Stimulated activated CD4-positive, alpha-beta T cell treated with anti-CD3 and anti-CD28 coated beads, Interleukin-1b, Interleukin-23, amount 100 ng/mL, for 24 hours (primary cell): ENCODE measurements at regions not wholly inside any gene's neighbourhood (a gene's known extent, or its start where the extent isn't known, plus 50 kb on each side); places are given as distances from the start of the nearest gene placed in this dataset.

Source experiments
- DNase-seq, 4 experiments: peaks; one replicate each; pipeline ENCODE4 v3.0.0-alpha.2; 2020; ENCODE audit warnings: low read depth in 4 of 4, low spot score in 1 of 4

DNA sequence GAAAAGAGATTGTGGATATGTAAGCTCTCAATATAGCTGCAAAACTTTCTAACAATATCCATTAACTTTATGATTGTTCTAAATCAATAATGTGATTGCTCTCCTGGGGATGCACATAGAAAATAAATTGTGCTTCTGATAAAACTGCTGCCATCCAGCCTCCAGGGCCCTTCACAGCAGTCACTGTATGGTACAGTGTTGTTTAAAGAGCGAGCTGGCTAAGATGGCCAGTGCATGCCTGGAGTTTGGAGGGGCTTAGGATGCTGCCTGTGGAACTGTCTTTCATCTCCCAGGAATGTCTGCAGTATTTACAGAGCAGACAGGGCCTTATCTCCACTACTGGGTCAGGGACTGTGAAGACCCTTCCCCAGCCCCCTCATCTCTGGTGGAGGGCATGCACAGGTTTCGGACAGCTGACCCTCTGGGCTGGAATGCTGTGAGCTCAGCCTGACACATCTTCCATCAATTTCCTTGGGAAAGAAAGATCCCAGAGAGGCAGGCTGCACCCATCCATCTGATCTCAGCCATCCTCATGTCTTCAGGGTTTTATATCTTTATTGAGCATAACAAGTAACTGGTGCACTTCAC lies 137.0 kb downstream of the PLPP3 start:
- no peak for DNase-seq

GRCh38 chr1:56441601-56442000 lies 137.8 kb downstream of the PLPP3 start:
- no peak for DNase-seq

DNA sequence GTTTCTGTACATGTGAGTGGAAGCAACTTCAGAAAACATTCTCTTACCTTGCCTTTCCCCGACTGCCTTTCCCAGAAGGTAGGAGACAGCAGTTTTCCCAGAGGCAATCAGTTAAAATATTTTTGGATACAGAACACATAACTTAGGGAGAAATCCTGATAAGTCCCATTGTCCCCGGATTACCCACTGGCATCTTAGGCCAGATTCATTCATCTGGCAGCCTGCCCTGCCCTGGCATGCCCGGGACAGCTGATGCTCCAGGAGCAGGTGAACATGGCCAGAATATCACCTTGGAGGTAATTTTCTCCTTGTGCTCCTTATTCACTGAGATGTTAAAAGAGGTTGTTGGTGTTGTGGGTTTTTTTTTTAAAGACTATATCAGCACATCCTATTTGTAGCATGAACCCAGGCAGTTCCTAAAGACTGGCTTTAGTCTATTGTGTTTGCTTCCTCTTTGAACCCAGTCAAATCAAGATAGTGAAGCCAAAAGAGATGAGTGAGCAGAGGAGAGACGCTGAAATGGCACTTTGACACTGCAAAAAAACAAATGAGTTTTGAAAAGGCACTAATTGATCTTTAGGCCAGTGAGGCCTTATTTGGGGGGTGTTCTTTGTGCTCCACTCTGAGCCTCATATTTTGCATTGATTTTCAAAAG lies 139.6 kb downstream of the PLPP3 start:
- no peak for DNase-seq

DNA sequence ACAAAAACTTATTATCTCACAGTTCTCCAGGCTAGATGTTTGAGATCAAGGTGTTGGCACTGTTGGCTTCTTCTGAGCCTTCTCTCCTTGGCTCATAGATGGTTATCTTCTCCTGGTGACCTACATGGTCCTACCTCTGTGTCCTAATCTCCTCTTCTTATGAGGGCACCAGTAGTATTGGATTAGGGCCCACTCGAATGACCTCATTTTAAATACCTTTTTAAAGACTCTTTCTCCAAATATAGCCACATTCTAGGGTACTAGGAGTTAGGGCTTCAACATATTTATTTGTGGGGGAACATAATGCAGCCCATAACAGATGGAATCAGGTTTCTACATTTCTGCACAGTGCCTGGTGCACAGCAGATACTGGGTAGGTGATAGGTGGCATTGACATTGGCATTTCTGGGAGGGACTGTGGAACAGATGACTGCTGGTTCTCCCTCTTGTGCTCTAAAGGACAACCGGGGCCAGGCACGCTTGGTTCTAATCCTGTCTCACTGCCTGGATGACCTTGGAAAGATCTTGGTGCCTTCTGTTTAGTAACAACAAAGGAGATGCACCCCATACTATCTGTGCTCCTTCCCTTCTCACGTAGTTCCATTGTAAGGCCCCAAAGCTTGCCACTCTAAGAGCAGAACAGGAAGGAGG lies 140.3 kb downstream of the PLPP3 start:
- no peak for DNase-seq

GRCh38 chr1:56437959-56438358 lies 141.4 kb downstream of the PLPP3 start:
- no peak for DNase-seq

DNA sequence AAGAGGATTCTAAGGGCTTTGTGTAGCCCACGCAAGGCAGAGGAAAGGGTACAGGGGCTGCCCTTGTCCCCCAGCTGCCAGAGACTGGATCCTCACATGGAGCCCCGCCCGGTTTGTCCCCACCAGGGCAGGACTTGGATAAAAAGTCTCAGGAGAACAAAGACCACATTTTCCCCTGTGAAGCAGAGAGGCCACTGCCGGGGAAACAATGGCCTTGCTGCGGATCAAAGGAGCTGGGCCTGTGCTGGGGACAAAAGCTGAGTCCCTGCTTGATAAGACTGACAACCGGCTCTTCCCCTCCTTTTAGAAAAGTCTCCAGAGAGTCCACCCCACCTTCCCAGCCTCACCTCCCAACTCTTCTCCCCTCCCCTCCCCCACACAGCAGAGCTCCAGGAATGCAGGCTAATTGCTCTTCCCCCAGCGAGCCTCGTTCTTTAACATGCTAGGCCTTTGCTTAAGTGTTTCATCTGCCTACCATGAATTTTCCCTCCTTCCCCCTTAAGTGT lies 142.4 kb downstream of the PLPP3 start:
- no peak for DNase-seq

- no peak for DNase-seq
Observed at GRCh38 chr1:56436296-56436695, 143.1 kb downstream of the PLPP3 start.

- DNase-seq, result no peak
Observed at GRCh38 chr1:56435434-56436262, 143.7 kb downstream of the PLPP3 start.

DNA sequence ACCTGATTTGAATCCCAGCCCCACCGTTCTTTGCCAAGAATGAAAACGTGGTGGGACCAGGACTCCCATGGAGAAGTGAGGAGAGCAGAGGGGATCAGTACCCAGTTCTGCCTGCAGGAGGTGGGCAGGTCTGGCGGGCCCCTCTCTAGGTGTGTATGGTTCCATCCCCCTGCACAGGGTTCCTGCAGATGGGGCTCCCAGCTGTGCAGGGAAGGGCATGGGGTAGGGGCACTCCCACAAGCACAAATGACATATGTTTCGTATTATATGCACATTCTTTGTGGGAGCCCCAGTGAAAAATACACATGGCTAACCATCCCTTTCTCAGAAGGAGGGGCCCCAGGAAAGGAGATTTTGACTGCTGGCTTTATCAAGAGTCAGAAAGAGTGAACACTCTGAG lies 144.6 kb downstream of the PLPP3 start:
- DNase-seq, result no peak

DNA sequence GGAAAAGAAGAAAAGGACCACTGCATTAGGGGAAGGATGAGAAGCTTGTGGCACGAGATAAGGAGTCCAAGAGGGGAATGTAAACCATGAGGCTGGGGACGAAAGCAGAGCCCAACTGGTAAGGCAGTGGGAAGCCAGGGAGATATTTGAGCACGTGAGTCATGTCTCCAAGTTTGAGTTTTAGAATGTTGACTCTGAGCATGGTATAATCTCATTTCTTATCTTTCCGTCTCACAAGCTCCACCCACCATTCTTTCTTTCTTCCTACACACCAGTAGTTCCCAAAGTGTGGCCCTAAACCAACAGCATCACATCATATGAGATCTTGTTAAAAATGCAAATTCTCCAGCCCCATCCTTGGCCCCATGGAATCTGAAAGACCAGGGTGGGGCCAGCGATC lies 145.3 kb downstream of the PLPP3 start:
- no peak for DNase-seq

- no peak for DNase-seq
Observed at GRCh38 chr1:56433056-56433577, 146.2 kb downstream of the PLPP3 start.

DNA sequence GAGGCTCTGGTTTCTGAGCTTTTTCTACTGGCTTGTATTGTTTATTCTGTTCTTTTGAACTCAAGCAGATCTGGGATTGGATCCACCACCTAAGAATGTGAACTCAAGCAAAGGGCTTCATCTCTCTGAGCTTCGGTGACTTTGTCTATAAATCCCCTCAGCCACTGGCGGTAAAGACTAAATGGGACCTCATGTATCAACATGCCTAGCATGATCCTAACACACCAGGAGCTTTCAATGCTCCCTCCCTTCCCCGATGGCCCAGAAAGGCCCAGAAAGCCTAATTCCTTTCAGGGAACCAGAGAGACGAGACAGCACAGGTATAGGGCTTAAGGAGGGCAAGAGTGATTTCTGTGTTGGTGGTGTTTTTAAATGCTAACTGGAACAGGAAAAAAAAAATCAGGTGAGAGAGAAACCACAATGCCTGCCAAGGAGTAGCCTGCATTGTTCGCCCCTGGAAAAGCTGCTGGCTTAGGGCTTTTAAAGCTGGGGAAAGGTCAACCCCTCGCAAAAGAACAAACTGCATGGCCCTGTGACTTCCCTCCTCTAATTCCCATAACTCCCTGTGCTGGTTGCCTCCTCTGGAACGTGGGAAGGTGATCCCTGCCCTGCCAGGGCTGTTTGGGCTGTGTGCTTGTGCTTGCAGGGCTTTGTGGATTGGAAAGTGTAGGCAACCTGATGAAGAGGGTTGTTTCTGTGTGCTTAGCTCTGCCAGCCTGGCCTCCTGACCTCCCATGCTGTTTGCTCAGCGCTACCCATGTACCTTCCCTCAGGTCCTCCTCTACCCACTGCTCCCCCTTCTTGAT lies 147.0 kb downstream of the PLPP3 start:
- no peak for DNase-seq

DNA sequence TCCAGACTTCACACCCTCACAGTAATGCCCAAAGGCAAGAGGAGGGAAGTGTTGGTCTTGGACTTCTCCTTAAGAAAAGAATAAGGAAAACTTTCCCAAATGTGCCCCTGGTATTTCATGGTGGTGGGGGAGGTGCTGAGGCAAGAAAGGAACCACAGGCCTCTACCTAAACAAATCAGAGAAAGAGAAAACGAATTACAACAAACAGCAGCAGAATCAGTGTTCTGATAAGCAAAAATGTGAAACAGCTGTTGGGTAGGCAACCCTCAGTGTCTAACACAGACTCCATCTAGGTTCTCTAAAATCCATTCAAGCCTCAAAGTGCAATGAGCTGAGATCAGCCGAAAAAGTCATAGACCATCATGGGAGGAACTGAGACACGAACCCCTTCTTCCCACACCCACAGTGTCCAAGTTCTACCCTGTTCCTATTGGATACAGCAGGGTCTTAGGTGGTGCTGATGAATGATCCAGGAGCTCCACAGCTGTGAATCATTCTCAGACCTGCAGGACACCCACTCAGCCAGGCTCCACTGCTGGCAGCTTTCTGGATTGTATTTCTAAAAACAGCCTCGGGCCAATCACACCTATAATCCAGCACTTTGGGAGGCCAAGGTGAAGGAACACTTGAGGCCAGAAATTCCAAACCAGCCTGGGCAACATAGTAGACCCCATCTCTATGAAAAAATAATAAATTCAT lies 149.1 kb downstream of the PLPP3 start:
- DNase-seq, result no peak

DNA sequence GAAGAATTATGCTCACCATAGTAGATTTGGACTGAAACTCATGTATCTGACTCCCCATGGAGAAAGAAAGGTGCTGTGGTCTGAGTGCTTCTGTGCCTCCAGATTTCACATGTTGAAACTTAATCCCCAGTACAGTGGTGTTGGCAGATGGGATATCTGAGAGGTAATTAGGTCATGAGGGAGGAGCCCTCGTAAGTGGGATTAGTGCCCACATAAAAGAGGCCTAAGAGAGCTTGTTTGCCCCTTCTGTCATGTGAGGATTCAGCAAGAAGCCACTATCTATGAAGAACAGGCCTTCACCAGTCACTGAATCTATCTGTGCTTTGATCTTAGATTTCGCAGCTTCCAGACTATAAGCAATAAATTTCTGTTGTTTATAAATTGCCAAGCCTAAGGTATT lies 150.1 kb downstream of the PLPP3 start:
- DNase-seq, result no peak

DNA sequence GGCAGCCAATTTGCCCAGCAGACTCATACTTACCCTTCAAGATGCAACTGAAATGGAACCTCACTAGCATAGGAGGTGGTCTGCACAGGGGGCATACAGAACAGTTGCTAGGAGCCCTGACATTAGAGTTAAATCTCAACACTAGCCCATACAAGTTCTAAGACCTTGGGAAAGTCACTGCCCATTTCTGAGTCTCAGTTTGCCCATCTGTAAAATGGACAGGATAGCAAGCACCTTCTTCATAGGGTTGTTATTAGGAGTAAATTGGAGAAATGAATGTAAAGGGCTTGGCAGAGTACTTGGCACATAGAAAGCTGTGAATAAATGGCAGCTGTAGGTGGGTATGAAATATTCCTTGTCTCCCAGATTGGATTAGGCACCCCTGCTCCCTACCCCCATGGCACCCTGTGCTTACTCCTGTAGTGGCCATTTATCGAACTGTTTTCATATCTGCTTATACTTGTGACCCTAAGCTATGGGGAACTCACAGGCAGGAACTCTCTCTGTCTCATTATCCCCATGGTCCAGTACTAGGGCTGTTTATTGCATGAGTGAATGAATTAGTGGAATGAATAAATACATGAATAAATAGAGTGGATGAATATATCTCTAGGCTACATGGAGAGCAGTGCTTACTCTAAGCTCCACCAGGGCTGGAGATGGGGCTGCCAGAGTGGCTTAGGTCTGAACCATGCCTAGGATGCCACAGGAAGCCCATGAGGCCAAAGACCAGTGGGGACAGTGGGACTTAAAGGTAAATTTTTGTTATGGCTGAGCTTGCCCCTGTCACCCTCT lies 152.6 kb downstream of the PLPP3 start:
- no peak for DNase-seq

- DNase-seq, result no peak
Observed at GRCh38 chr1:56425494-56426037, 153.8 kb downstream of the PLPP3 start.

GRCh38 chr1:56424744-56425493 lies 154.4 kb downstream of the PLPP3 start:
- no peak for DNase-seq

GRCh38 chr1:56423716-56424115 lies 155.6 kb downstream of the PLPP3 start:
- DNase-seq, result no peak
